ENCODE measurements at regions not wholly inside any gene's neighbourhood (a gene's known extent, or its start where the extent isn't known, plus 50 kb on each side); places are given as distances from the start of the nearest gene placed in this dataset.

DNA sequence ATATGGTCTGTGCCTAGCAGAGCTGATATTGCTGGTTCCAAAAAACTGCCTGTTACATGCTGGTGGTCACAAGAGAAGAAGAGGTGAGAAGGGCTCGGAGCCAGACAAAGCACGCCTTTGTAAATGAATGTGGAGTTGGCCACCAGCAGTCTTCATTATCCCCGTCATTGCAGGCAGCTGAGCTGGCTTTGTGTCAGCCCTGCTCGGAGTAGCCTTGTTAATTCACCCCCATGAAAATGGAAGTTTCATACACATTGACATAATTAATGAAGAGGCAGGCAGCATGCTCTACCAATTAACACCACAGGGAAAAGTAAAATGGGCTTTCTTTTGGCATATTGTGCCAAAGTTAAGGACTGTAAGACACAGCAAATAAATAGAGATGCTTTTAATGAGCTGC, 113.7 kb upstream of the RBFOX1 start:
- no TSS peak for BruUV-seq (replicated peaks)
- Histone ChIP-seq H3K79me2 (ENCODE audit: insufficient read depth, low read length) (no peaks in the 10 kb centered on the region), H2AFZ (ENCODE audit: low read length) (no peak overlapping the region), H3K27ac (ENCODE audit: extremely low read length, insufficient read depth, low read length) (no peak overlapping the region), H3K4me2 (ENCODE audit: low read depth, low read length) (no peak overlapping the region), H3K4me3 (replicated peaks in 1 of 3; ENCODE audit: insufficient read depth in 1 of 3, low read depth in 2 of 3, low read length in 3 of 3) (no peak overlapping the region), H3K4me1 (ENCODE audit: insufficient read depth, low read length) (no peaks in the 10 kb centered on the region), H3K9me3 (ENCODE audit: low read length) (0 out of 2 replicates have a peak, but pooled peaks cover 12% of the 10 kb centered on the region), H4K20me1 (ENCODE audit: insufficient read depth, low read length) (no peaks in the 10 kb centered on the region), H3K9ac (ENCODE audit: insufficient read depth, low read depth, low read length) (no peak overlapping the region), H3K36me3 (replicated peaks in 1 of 2; ENCODE audit: control insufficient read depth in 1 of 2, insufficient read depth in 2 of 2, low read length in 2 of 2) (no peaks in the 10 kb centered on the region), H3K27me3 (ENCODE audit: control insufficient read depth in 1 of 2, insufficient read depth in 2 of 2, low read length in 2 of 2) (no peaks in the 10 kb centered on the region)
- DNase-seq (ENCODE audit: low spot score) (no peak), FAIRE-seq (no peak), ATAC-seq (no peak)
- intact Hi-C loops (cut with micrococcal nuclease; ENCODE audit: unreplicated experiment) = no loop called here
- in situ Hi-C loops (cut with HindIII; ENCODE audit: extremely low pct_ligation_motif_present, low pct_unique_long_range_greater_than_20kb) = no loop called here
- CTCF ChIA-PET (ENCODE audit: low intra/inter-chr PET ratio, low total read pairs) = no interaction called here
- TF ChIP-seq SNAI1 (CRISPR knock-in tag; IDR thresholded peaks at IDR 0.05; ENCODE audit: borderline replicate concordance) = no peak
- TF ChIP-seq CREB3 (CRISPR knock-in tag; IDR thresholded peaks at IDR 0.05) = no peak
- TF ChIP-seq, protein P1, sequence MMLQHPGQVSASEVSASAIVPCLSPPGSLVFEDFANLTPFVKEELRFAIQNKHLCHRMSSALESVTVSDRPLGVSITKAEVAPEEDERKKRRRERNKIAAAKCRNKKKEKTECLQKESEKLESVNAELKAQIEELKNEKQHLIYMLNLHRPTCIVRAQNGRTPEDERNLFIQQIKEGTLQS (CRISPR knock-in tag; IDR thresholded peaks at IDR 0.05) = no peak
- no peak for TF ChIP-seq SNAPC2 (CRISPR knock-in tag; IDR thresholded peaks at IDR 0.05)
- no peak for TF ChIP-seq ARID3A (IDR thresholded peaks at IDR 0.05; ENCODE audit: low read depth, low read length)
- no peak for TF ChIP-seq BRD4 (CRISPR knock-in tag; IDR thresholded peaks at IDR 0.05)
- no peak for TF ChIP-seq ZSCAN9 (CRISPR knock-in tag; IDR thresholded peaks at IDR 0.05; ENCODE audit: borderline replicate concordance)
- no peak for TF ChIP-seq SOX5 (CRISPR knock-in tag; IDR thresholded peaks at IDR 0.05; ENCODE audit: borderline replicate concordance)
- TF ChIP-seq ZNF224 (CRISPR knock-in tag; IDR thresholded peaks at IDR 0.05) = no peak
- TF ChIP-seq SPEN (CRISPR knock-in tag; IDR thresholded peaks at IDR 0.05; ENCODE audit: low read depth) = no peak
- TF ChIP-seq TARDBP (CRISPR knock-in tag; IDR thresholded peaks at IDR 0.05) = no peak
- no peak for TF ChIP-seq NRL (CRISPR knock-in tag; IDR thresholded peaks at IDR 0.05; ENCODE audit: borderline replicate concordance)
- no peak for TF ChIP-seq DNMT1 (CRISPR knock-in tag; IDR thresholded peaks at IDR 0.05)
- TF ChIP-seq KDM6A (CRISPR knock-in tag; IDR thresholded peaks at IDR 0.05; ENCODE audit: low read depth) = no peak
- TF ChIP-seq MED8 (CRISPR knock-in tag; IDR thresholded peaks at IDR 0.05; ENCODE audit: insufficient replicate concordance) = no peak
- TF ChIP-seq SALL1 (CRISPR knock-in tag; IDR thresholded peaks at IDR 0.05) = no peak
- TF ChIP-seq SIX1 (CRISPR knock-in tag; IDR thresholded peaks at IDR 0.05; ENCODE audit: borderline replicate concordance) = no peak
- no peak for TF ChIP-seq PTBP1 (IDR thresholded peaks at IDR 0.05; ENCODE audit: low read depth, low read length, poor library complexity, severe bottlenecking)
- no peak for TF ChIP-seq ZSCAN25 (CRISPR knock-in tag; IDR thresholded peaks at IDR 0.05)
- POLR2A ChIA-PET = no interaction called here
- WGBS (ENCODE audit: low lambda C conversion rate) = 5% methylated on average over 4 of the region's 4 CpGs

Measured in HepG2 (cell line).